ENCODE measurements at regions not wholly inside any gene's neighbourhood (a gene's known extent, or its start where the extent isn't known, plus 50 kb on each side); places are given as distances from the start of the nearest gene placed in this dataset.

GRCh38 chr3:110855207-110855606 is 216.4 kb upstream of the NECTIN3 start:
- Histone ChIP-seq H3K27ac (no peak overlapping the region), H3K4me3 (no peak overlapping the region), H3K36me3 (no peaks in the 10 kb centered on the region), H3K4me1 (no peaks in the 10 kb centered on the region), H3K9me3 (no peaks in the 10 kb centered on the region), H3K27me3 (no peaks in the 10 kb centered on the region)
- WGBS, 2 donors, result 71 to 88% methylated on average over 2 of the region's 2 CpGs
- TF ChIP-seq CTCF (IDR thresholded peaks at IDR 0.05) (no peak), POLR2A (IDR thresholded peaks at IDR 0.05) (no peak), EP300 (IDR thresholded peaks at IDR 0.05) (no peak), POLR2AphosphoS5 (IDR thresholded peaks at IDR 0.05) (no peak)
- DNase-seq, result no peak
- ATAC-seq (ENCODE audit: low FRiP score in 2 of 2), result no peak

- no peaks in the 10 kb centered on the region for H3K9me3 ChIP-seq
- no peaks in the 10 kb centered on the region for H3K4me1 ChIP-seq
- no peak for ATAC-seq (ENCODE audit: low FRiP score in 2 of 2)
- DNase-seq, result no peak
- H3K4me3 ChIP-seq, result no peak overlapping the region
- 95% methylated on average over 2 of the region's 2 CpGs for WGBS, 2 donors
- H3K27me3 ChIP-seq, result no peaks in the 10 kb centered on the region
- TF ChIP-seq POLR2A (IDR thresholded peaks at IDR 0.05), result no peak
- no peak for TF ChIP-seq POLR2AphosphoS5 (IDR thresholded peaks at IDR 0.05)
- no peak for TF ChIP-seq EP300 (IDR thresholded peaks at IDR 0.05)
- TF ChIP-seq CTCF (IDR thresholded peaks at IDR 0.05), result no peak
- no peaks in the 10 kb centered on the region for H3K36me3 ChIP-seq
- no peak overlapping the region for H3K27ac ChIP-seq
These were observed 214.7 kb upstream of the NECTIN3 start for GRCh38 chr3:110856916-110857315.

GRCh38 chr3:110858549-110858948 is 213.1 kb upstream of the NECTIN3 start:
- H3K4me1 ChIP-seq, result no peaks in the 10 kb centered on the region
- H3K9me3 ChIP-seq, result no peaks in the 10 kb centered on the region
- H3K27me3 ChIP-seq, result no peaks in the 10 kb centered on the region
- no peaks in the 10 kb centered on the region for H3K36me3 ChIP-seq
- no peak overlapping the region for H3K4me3 ChIP-seq
- TF ChIP-seq POLR2AphosphoS5 (IDR thresholded peaks at IDR 0.05) (no peak), CTCF (IDR thresholded peaks at IDR 0.05) (no peak), POLR2A (IDR thresholded peaks at IDR 0.05) (no peak), EP300 (IDR thresholded peaks at IDR 0.05) (no peak)
- ATAC-seq (ENCODE audit: low FRiP score in 2 of 2) (no peak), DNase-seq (no peak)
- H3K27ac ChIP-seq, result no peak overlapping the region
- 86 to 93% methylated on average over 4 of the region's 4 CpGs for WGBS, 2 donors

- no peaks in the 10 kb centered on the region for H3K27me3 ChIP-seq
- no peaks in the 10 kb centered on the region for H3K36me3 ChIP-seq
- H3K27ac ChIP-seq, result no peak overlapping the region
- H3K9me3 ChIP-seq, result no peaks in the 10 kb centered on the region
- H3K4me3 ChIP-seq, result no peak overlapping the region
- WGBS, 2 donors, result 80 to 91% methylated on average over 5 of the region's 5 CpGs
- no peak for DNase-seq
- TF ChIP-seq POLR2A (IDR thresholded peaks at IDR 0.05) (no peak), EP300 (IDR thresholded peaks at IDR 0.05) (no peak), CTCF (IDR thresholded peaks at IDR 0.05) (no peak), POLR2AphosphoS5 (IDR thresholded peaks at IDR 0.05) (no peak)
- H3K4me1 ChIP-seq, result no peaks in the 10 kb centered on the region
- ATAC-seq (ENCODE audit: low FRiP score in 2 of 2), result no peak
These were observed 212.3 kb upstream of the NECTIN3 start for GRCh38 chr3:110859336-110859735.

GRCh38 chr3:110859993-110860392 is 211.6 kb upstream of the NECTIN3 start:
- no peak for DNase-seq
- WGBS, 2 donors, result 47 to 56% methylated on average over 4 of the region's 4 CpGs
- no peaks in the 10 kb centered on the region for H3K4me1 ChIP-seq
- no peaks in the 10 kb centered on the region for H3K27me3 ChIP-seq
- no peak overlapping the region for H3K4me3 ChIP-seq
- ATAC-seq (ENCODE audit: low FRiP score in 2 of 2), result no peak
- TF ChIP-seq POLR2AphosphoS5 (IDR thresholded peaks at IDR 0.05) (no peak), CTCF (IDR thresholded peaks at IDR 0.05) (no peak), POLR2A (IDR thresholded peaks at IDR 0.05) (no peak), EP300 (IDR thresholded peaks at IDR 0.05) (no peak)
- H3K27ac ChIP-seq, result no peak overlapping the region
- no peaks in the 10 kb centered on the region for H3K9me3 ChIP-seq
- no peaks in the 10 kb centered on the region for H3K36me3 ChIP-seq
